ENCODE measurements at regions not wholly inside any gene's neighbourhood (a gene's known extent, or its start where the extent isn't known, plus 50 kb on each side); places are given as distances from the start of the nearest gene placed in this dataset.

DNA sequence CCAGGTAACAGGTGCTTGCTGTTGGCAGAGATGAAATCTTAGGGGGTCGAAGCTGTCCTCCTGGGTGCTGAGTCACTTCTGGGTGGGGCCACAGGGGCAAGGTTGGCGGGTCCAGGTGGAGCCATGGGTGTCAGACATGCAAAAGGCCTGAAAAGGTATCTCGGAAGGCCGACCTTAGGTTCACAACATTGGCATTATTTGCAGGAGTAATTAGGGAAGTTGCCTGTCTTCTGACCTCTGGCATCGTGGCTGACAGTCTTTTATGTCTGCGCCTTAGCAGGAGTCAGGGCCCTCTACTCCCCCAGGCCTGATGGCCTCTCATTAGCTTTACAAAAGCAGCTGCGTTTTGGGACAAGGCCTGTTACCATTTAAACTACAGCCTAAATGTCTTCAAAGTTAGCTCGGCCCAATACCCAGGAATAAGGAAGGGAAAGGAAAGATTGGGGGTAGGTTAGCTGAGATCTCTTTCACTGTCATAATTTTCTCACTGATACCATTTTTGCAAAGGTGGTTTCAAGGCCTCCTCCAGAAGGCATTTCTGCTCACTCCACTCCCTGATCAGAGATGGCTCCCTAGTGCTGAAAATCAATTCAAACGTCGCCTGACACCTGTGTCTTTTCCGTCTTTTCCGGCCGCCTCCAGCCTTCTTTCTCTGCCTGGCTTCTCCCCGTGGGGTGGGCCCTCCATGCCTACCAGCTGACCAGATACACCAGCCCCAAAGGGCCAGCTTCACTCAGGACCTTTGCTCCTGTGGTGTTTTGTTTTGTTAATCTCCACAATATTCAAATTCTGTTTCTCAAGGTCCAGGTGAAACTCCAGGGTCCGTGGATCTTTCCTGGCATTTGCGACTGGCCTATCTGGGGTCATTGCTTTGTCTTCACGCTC is 90.8 kb downstream of the RHOB start:
- TF ChIP-seq, protein P1, sequence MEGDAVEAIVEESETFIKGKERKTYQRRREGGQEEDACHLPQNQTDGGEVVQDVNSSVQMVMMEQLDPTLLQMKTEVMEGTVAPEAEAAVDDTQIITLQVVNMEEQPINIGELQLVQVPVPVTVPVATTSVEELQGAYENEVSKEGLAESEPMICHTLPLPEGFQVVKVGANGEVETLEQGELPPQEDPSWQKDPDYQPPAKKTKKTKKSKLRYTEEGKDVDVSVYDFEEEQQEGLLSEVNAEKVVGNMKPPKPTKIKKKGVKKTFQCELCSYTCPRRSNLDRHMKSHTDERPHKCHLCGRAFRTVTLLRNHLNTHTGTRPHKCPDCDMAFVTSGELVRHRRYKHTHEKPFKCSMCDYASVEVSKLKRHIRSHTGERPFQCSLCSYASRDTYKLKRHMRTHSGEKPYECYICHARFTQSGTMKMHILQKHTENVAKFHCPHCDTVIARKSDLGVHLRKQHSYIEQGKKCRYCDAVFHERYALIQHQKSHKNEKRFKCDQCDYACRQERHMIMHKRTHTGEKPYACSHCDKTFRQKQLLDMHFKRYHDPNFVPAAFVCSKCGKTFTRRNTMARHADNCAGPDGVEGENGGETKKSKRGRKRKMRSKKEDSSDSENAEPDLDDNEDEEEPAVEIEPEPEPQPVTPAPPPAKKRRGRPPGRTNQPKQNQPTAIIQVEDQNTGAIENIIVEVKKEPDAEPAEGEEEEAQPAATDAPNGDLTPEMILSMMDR (IDR thresholded peaks at IDR 0.05), result no peak
- no peak for TF ChIP-seq POLR2A (IDR thresholded peaks at IDR 0.05)
